ENCODE measurements at regions not wholly inside any gene's neighbourhood (a gene's known extent, or its start where the extent isn't known, plus 50 kb on each side); places are given as distances from the start of the nearest gene placed in this dataset.

DNA sequence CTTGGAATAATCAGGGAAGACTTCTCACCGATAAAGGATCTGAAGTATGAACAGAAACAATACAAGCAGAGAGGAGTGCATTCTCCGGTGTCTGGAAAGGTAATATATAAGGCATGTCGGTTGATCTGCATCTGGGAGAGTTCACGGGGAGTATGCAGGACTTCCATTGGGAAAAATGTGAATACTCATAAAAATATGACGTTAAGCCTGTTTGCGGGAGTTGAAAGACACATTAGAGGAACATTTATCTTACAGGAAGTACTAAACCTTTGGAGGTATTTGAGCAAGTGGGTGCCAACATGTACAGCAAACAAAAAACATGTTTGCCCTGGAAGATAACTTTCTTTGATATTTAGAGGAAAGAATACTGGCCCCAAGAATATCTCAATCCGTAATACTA is 286.8 kb downstream of the SLITRK6 start:
- no peak overlapping the region for H3K4me2 ChIP-seq (ENCODE audit: low read depth, low read length, poor library complexity, severe bottlenecking)
- no peaks in the 10 kb centered on the region for H3K27me3 ChIP-seq (ENCODE audit: insufficient read depth, low read length, poor library complexity, severe bottlenecking)
- TF ChIP-seq CTCF (conservative IDR thresholded peaks at IDR 0.05; ENCODE audit: low read length) = no peak
- TF ChIP-seq EZH2phosphoT487 (IDR thresholded peaks at IDR 0.05; ENCODE audit: borderline replicate concordance) = no peak

GRCh38 chr13:85509512-85509911 is 289.7 kb downstream of the SLITRK6 start:
- H3K4me2 ChIP-seq (ENCODE audit: low read depth, low read length, poor library complexity, severe bottlenecking) = no peak overlapping the region
- H4K20me1 ChIP-seq (ENCODE audit: insufficient read depth, low read length, poor library complexity, severe bottlenecking) = no peaks in the 10 kb centered on the region
- no peaks in the 10 kb centered on the region for H3F3A ChIP-seq (ENCODE audit: low read depth)
- H3K27me3 ChIP-seq (ENCODE audit: insufficient read depth, low read length, poor library complexity, severe bottlenecking) = no peaks in the 10 kb centered on the region
- peaks cover 8% of the 10 kb centered on the region for H3K4me1 ChIP-seq (ENCODE audit: insufficient read depth, low read length, poor library complexity, severe bottlenecking)
- peak overlapping the region; percentile 58; the same call in 1 of the 2 replicates for H2AFZ ChIP-seq (ENCODE audit: low read length)
- no peak overlapping the region for H3K9ac ChIP-seq (ENCODE audit: low read depth, low read length, poor library complexity, severe bottlenecking)
- no peak overlapping the region for H3K4me3 ChIP-seq (ENCODE audit: low read length, poor library complexity, severe bottlenecking)
- no peaks in the 10 kb centered on the region for H3K79me2 ChIP-seq (ENCODE audit: insufficient read depth, low read length)
- H3K36me3 ChIP-seq (ENCODE audit: insufficient read depth, low read length) = no peaks in the 10 kb centered on the region
- no peaks in the 10 kb centered on the region for H3K9me2 ChIP-seq (replicated peaks; ENCODE audit: low read depth, low read length)
- no peaks in the 10 kb centered on the region for H3K9me3 ChIP-seq (ENCODE audit: insufficient read depth, low read depth, low read length)
- TF ChIP-seq EZH2phosphoT487 (IDR thresholded peaks at IDR 0.05; ENCODE audit: borderline replicate concordance) = no peak
- TF ChIP-seq CTCF (conservative IDR thresholded peaks at IDR 0.05; ENCODE audit: low read length) = no peak

More for the DNA sequence above, 286.8 kb downstream of the SLITRK6 start:
- Histone ChIP-seq H3K36me3 (ENCODE audit: insufficient read depth, low read length) (no peaks in the 10 kb centered on the region), H4K20me1 (ENCODE audit: insufficient read depth, low read length, poor library complexity, severe bottlenecking) (no peaks in the 10 kb centered on the region), H3F3A (ENCODE audit: low read depth) (no peaks in the 10 kb centered on the region), H3K4me3 (ENCODE audit: low read length, poor library complexity, severe bottlenecking) (no peak overlapping the region), H3K9ac (ENCODE audit: low read depth, low read length, poor library complexity, severe bottlenecking) (no peak overlapping the region), H3K79me2 (ENCODE audit: insufficient read depth, low read length) (no peaks in the 10 kb centered on the region), H2AFZ (ENCODE audit: low read length) (peak overlapping the region; percentile 65; the same call in 1 of the 2 replicates), H3K9me2 (replicated peaks; ENCODE audit: low read depth, low read length) (no peaks in the 10 kb centered on the region), H3K4me1 (ENCODE audit: insufficient read depth, low read length, poor library complexity, severe bottlenecking) (peaks cover 8% of the 10 kb centered on the region), H3K9me3 (ENCODE audit: insufficient read depth, low read depth, low read length) (0 out of 2 replicates have a peak, but pooled peaks cover 7% of the 10 kb centered on the region)

GRCh38 chr13:85508683-85509329 is 290.4 kb downstream of the SLITRK6 start:
- Histone ChIP-seq H3K9me3 (ENCODE audit: insufficient read depth, low read depth, low read length) (no peaks in the 10 kb centered on the region), H3K79me2 (ENCODE audit: insufficient read depth, low read length) (no peaks in the 10 kb centered on the region), H4K20me1 (ENCODE audit: insufficient read depth, low read length, poor library complexity, severe bottlenecking) (no peaks in the 10 kb centered on the region), H3F3A (ENCODE audit: low read depth) (no peaks in the 10 kb centered on the region), H3K4me1 (ENCODE audit: insufficient read depth, low read length, poor library complexity, severe bottlenecking) (peaks cover 8% of the 10 kb centered on the region), H2AFZ (ENCODE audit: low read length) (0 out of 2 replicates have a peak overlapping the region, but pooled peaks have one; percentile 15), H3K36me3 (ENCODE audit: insufficient read depth, low read length) (no peaks in the 10 kb centered on the region), H3K9me2 (replicated peaks; ENCODE audit: low read depth, low read length) (no peaks in the 10 kb centered on the region), H3K27me3 (ENCODE audit: insufficient read depth, low read length, poor library complexity, severe bottlenecking) (no peaks in the 10 kb centered on the region), H3K4me3 (ENCODE audit: low read length, poor library complexity, severe bottlenecking) (no peak overlapping the region), H3K9ac (ENCODE audit: low read depth, low read length, poor library complexity, severe bottlenecking) (no peak overlapping the region), H3K4me2 (ENCODE audit: low read depth, low read length, poor library complexity, severe bottlenecking) (no peak overlapping the region)
- no peak for TF ChIP-seq CTCF (conservative IDR thresholded peaks at IDR 0.05; ENCODE audit: low read length)
